ENCODE measurements at regions not wholly inside any gene's neighbourhood (a gene's known extent, or its start where the extent isn't known, plus 50 kb on each side); places are given as distances from the start of the nearest gene placed in this dataset.

GRCh38 chr3:160076519-160076918, 87.9 kb downstream of the IL12A start:
- Histone ChIP-seq H3K9me3 (ENCODE audit: control extremely low read depth in 1 of 5, control insufficient read depth in 4 of 5, insufficient read depth in 2 of 5, low read depth in 1 of 5, low read length in 4 of 5) (peaks cover 0 to 7% (median 0%) of the 10 kb centered on the region in 5 experiments), H3K36me3 (ENCODE audit: control insufficient read depth in 4 of 4, insufficient read depth in 4 of 4, low read length in 3 of 4) (no peaks in the 10 kb centered on the region), H3K27me3 (replicated peaks in 2 of 5; ENCODE audit: control insufficient read depth in 4 of 5, insufficient read depth in 5 of 5, low read length in 4 of 5) (no peaks in the 10 kb centered on the region), H3K27ac (ENCODE audit: insufficient read depth in 1 of 2, low read depth in 1 of 2, low read length in 2 of 2, poor library complexity in 1 of 2, severe bottlenecking in 2 of 2) (no peak overlapping the region), H3K4me1 (ENCODE audit: control extremely low read depth in 1 of 4, control insufficient read depth in 4 of 4, insufficient read depth in 4 of 4, low read length in 3 of 4) (no peaks in the 10 kb centered on the region), H3K4me3 (ENCODE audit: control insufficient read depth in 1 of 7, extremely low read depth in 1 of 7, insufficient read depth in 4 of 7, low read depth in 2 of 7, low read length in 6 of 7) (no peak overlapping the region)
- 92% methylated on average over 3 of the region's 3 CpGs for WGBS (ENCODE audit: insufficient coverage)
- DNase-seq, result no peak
- CTCF ChIA-PET, result interaction anchor here (0.6 to 0.7 kb wide), 2 partner anchors 8 to 24 kb away, joined by 3 read pairs; no protein-coding TSS in a partner anchor
- POLR2A ChIA-PET, result no interaction called here

GRCh38 chr3:160078533-160078932, 89.9 kb downstream of the IL12A start:
- no peaks in the 10 kb centered on the region for H3K27me3 ChIP-seq (replicated peaks in 2 of 5; ENCODE audit: control insufficient read depth in 4 of 5, insufficient read depth in 5 of 5, low read length in 4 of 5)
- no peak for DNase-seq
- CTCF ChIA-PET, result interaction anchor here (1.4 kb wide), 1 partner anchor 10 kb away, joined by 3 read pairs; no protein-coding TSS in a partner anchor
- no peak overlapping the region for H3K4me3 ChIP-seq (ENCODE audit: control insufficient read depth in 1 of 7, extremely low read depth in 1 of 7, insufficient read depth in 4 of 7, low read depth in 2 of 7, low read length in 6 of 7)
- no peak overlapping the region for H3K27ac ChIP-seq (ENCODE audit: insufficient read depth in 1 of 2, low read depth in 1 of 2, low read length in 2 of 2, poor library complexity in 1 of 2, severe bottlenecking in 2 of 2)
- POLR2A ChIA-PET, result no interaction called here
- H3K4me1 ChIP-seq (ENCODE audit: control extremely low read depth in 1 of 4, control insufficient read depth in 4 of 4, insufficient read depth in 4 of 4, low read length in 3 of 4), result no peaks in the 10 kb centered on the region
- no peaks in the 10 kb centered on the region for H3K36me3 ChIP-seq (ENCODE audit: control insufficient read depth in 4 of 4, insufficient read depth in 4 of 4, low read length in 3 of 4)
- 100% methylated on average over 3 of the region's 3 CpGs for whole genome bisulfite sequencing (ENCODE audit: insufficient coverage)
- peaks cover 0 to 7% (median 0%) of the 10 kb centered on the region in 5 experiments for H3K9me3 ChIP-seq (ENCODE audit: control extremely low read depth in 1 of 5, control insufficient read depth in 4 of 5, insufficient read depth in 2 of 5, low read depth in 1 of 5, low read length in 4 of 5)

- H3K9me3 ChIP-seq (ENCODE audit: control extremely low read depth in 1 of 5, control insufficient read depth in 4 of 5, insufficient read depth in 2 of 5, low read depth in 1 of 5, low read length in 4 of 5), result peaks cover 0 to 7% (median 3%) of the 10 kb centered on the region in 5 experiments
- no peaks in the 10 kb centered on the region for H3K4me1 ChIP-seq (ENCODE audit: control extremely low read depth in 1 of 4, control insufficient read depth in 4 of 4, insufficient read depth in 4 of 4, low read length in 3 of 4)
- WGBS (ENCODE audit: insufficient coverage), result 94% methylated on average over 2 of the region's 2 CpGs
- ChIA-PET CTCF (no interaction called here), POLR2A (no interaction called here)
- H3K27me3 ChIP-seq (replicated peaks in 2 of 5; ENCODE audit: control insufficient read depth in 4 of 5, insufficient read depth in 5 of 5, low read length in 4 of 5), result no peaks in the 10 kb centered on the region
- no peak for DNase-seq
- H3K4me3 ChIP-seq (ENCODE audit: control insufficient read depth in 1 of 7, extremely low read depth in 1 of 7, insufficient read depth in 4 of 7, low read depth in 2 of 7, low read length in 6 of 7), result no peak overlapping the region
- H3K36me3 ChIP-seq (ENCODE audit: control insufficient read depth in 4 of 4, insufficient read depth in 4 of 4, low read length in 3 of 4), result no peaks in the 10 kb centered on the region
- H3K27ac ChIP-seq (ENCODE audit: insufficient read depth in 1 of 2, low read depth in 1 of 2, low read length in 2 of 2, poor library complexity in 1 of 2, severe bottlenecking in 2 of 2), result no peak overlapping the region
These were observed 93.4 kb downstream of the IL12A start for GRCh38 chr3:160081958-160082533.

GRCh38 chr3:160084998-160085397, 96.4 kb downstream of the IL12A start:
- H3K27me3 ChIP-seq (replicated peaks in 2 of 5; ENCODE audit: control insufficient read depth in 4 of 5, insufficient read depth in 5 of 5, low read length in 4 of 5), result no peaks in the 10 kb centered on the region
- no peak for DNase-seq
- H3K4me3 ChIP-seq (ENCODE audit: control insufficient read depth in 1 of 7, extremely low read depth in 1 of 7, insufficient read depth in 4 of 7, low read depth in 2 of 7, low read length in 6 of 7), result no peak overlapping the region
- H3K9me3 ChIP-seq (ENCODE audit: control extremely low read depth in 1 of 5, control insufficient read depth in 4 of 5, insufficient read depth in 2 of 5, low read depth in 1 of 5, low read length in 4 of 5), result peaks cover 0 to 7% (median 3%) of the 10 kb centered on the region in 5 experiments
- ChIA-PET CTCF (interaction anchor here (1.0 to 1.3 kb wide), 2 partner anchors 12 to 13 kb away, joined by 3 read pairs; no protein-coding TSS in a partner anchor), POLR2A (no interaction called here)
- no peak overlapping the region for H3K27ac ChIP-seq (ENCODE audit: insufficient read depth in 1 of 2, low read depth in 1 of 2, low read length in 2 of 2, poor library complexity in 1 of 2, severe bottlenecking in 2 of 2)
- 100% methylated on average over 1 of the region's 1 CpG for WGBS (ENCODE audit: insufficient coverage)
- H3K36me3 ChIP-seq (ENCODE audit: control insufficient read depth in 4 of 4, insufficient read depth in 4 of 4, low read length in 3 of 4), result no peaks in the 10 kb centered on the region
- no peaks in the 10 kb centered on the region for H3K4me1 ChIP-seq (ENCODE audit: control extremely low read depth in 1 of 4, control insufficient read depth in 4 of 4, insufficient read depth in 4 of 4, low read length in 3 of 4)

- CTCF ChIA-PET, result interaction anchor here (0.9 to 1.4 kb wide), 4 partner anchors 11 to 45 kb away, joined by 3 to 4 read pairs (median 3); no protein-coding TSS in a partner anchor
- WGBS (ENCODE audit: insufficient coverage), result 100% methylated on average over 3 of the region's 3 CpGs
- no peak overlapping the region for H3K27ac ChIP-seq (ENCODE audit: insufficient read depth in 1 of 2, low read depth in 1 of 2, low read length in 2 of 2, poor library complexity in 1 of 2, severe bottlenecking in 2 of 2)
- H3K36me3 ChIP-seq (ENCODE audit: control insufficient read depth in 4 of 4, insufficient read depth in 4 of 4, low read length in 3 of 4), result no peaks in the 10 kb centered on the region
- no peaks in the 10 kb centered on the region for H3K27me3 ChIP-seq (replicated peaks in 2 of 5; ENCODE audit: control insufficient read depth in 4 of 5, insufficient read depth in 5 of 5, low read length in 4 of 5)
- no peak overlapping the region for H3K4me3 ChIP-seq (ENCODE audit: control insufficient read depth in 1 of 7, extremely low read depth in 1 of 7, insufficient read depth in 4 of 7, low read depth in 2 of 7, low read length in 6 of 7)
- H3K9me3 ChIP-seq (ENCODE audit: control extremely low read depth in 1 of 5, control insufficient read depth in 4 of 5, insufficient read depth in 2 of 5, low read depth in 1 of 5, low read length in 4 of 5), result peaks cover 0 to 3% (median 0%) of the 10 kb centered on the region in 5 experiments
- POLR2A ChIA-PET, result no interaction called here
- no peaks in the 10 kb centered on the region for H3K4me1 ChIP-seq (ENCODE audit: control extremely low read depth in 1 of 4, control insufficient read depth in 4 of 4, insufficient read depth in 4 of 4, low read length in 3 of 4)
- no peak for DNase-seq
These were observed 100.0 kb downstream of the IL12A start for GRCh38 chr3:160088492-160089137.

- ChIA-PET POLR2A (no interaction called here), CTCF (no interaction called here)
- no peaks in the 10 kb centered on the region for H3K9me3 ChIP-seq (ENCODE audit: control extremely low read depth in 1 of 5, control insufficient read depth in 4 of 5, insufficient read depth in 2 of 5, low read depth in 1 of 5, low read length in 4 of 5)
- no peak for DNase-seq
- H3K4me1 ChIP-seq (ENCODE audit: control extremely low read depth in 1 of 4, control insufficient read depth in 4 of 4, insufficient read depth in 4 of 4, low read length in 3 of 4), result no peaks in the 10 kb centered on the region
- H3K27me3 ChIP-seq (replicated peaks in 2 of 5; ENCODE audit: control insufficient read depth in 4 of 5, insufficient read depth in 5 of 5, low read length in 4 of 5), result no peaks in the 10 kb centered on the region
- WGBS (ENCODE audit: insufficient coverage), result 100% methylated on average over 3 of the region's 4 CpGs
- no peak overlapping the region for H3K27ac ChIP-seq (ENCODE audit: insufficient read depth in 1 of 2, low read depth in 1 of 2, low read length in 2 of 2, poor library complexity in 1 of 2, severe bottlenecking in 2 of 2)
- H3K4me3 ChIP-seq (ENCODE audit: control insufficient read depth in 1 of 7, extremely low read depth in 1 of 7, insufficient read depth in 4 of 7, low read depth in 2 of 7, low read length in 6 of 7), result no peak overlapping the region
- H3K36me3 ChIP-seq (ENCODE audit: control insufficient read depth in 4 of 4, insufficient read depth in 4 of 4, low read length in 3 of 4), result no peaks in the 10 kb centered on the region
These were observed 102.0 kb downstream of the IL12A start for GRCh38 chr3:160090653-160091052.

- no peak for DNase-seq
- Histone ChIP-seq H3K27me3 (replicated peaks in 2 of 5; ENCODE audit: control insufficient read depth in 4 of 5, insufficient read depth in 5 of 5, low read length in 4 of 5) (no peaks in the 10 kb centered on the region), H3K27ac (ENCODE audit: insufficient read depth in 1 of 2, low read depth in 1 of 2, low read length in 2 of 2, poor library complexity in 1 of 2, severe bottlenecking in 2 of 2) (no peak overlapping the region), H3K4me1 (ENCODE audit: control extremely low read depth in 1 of 4, control insufficient read depth in 4 of 4, insufficient read depth in 4 of 4, low read length in 3 of 4) (no peaks in the 10 kb centered on the region), H3K36me3 (ENCODE audit: control insufficient read depth in 4 of 4, insufficient read depth in 4 of 4, low read length in 3 of 4) (no peaks in the 10 kb centered on the region), H3K9me3 (ENCODE audit: control extremely low read depth in 1 of 5, control insufficient read depth in 4 of 5, insufficient read depth in 2 of 5, low read depth in 1 of 5, low read length in 4 of 5) (no peaks in the 10 kb centered on the region), H3K4me3 (ENCODE audit: control insufficient read depth in 1 of 7, extremely low read depth in 1 of 7, insufficient read depth in 4 of 7, low read depth in 2 of 7, low read length in 6 of 7) (no peak overlapping the region)
- CTCF ChIA-PET, result no interaction called here
- POLR2A ChIA-PET, result interaction anchor here (0.6 kb wide), 1 partner anchor 95 kb away, joined by 3 read pairs; no protein-coding TSS in a partner anchor
- WGBS (ENCODE audit: insufficient coverage), result 100% methylated on average over 4 of the region's 4 CpGs
These were observed 102.8 kb downstream of the IL12A start for GRCh38 chr3:160091441-160091840.

All from common myeloid progenitor, CD34-positive (primary cell).